ENCODE measurements at regions not wholly inside any gene's neighbourhood (a gene's known extent, or its start where the extent isn't known, plus 50 kb on each side); places are given as distances from the start of the nearest gene placed in this dataset.
A peak's percentile ranks its signal among the peaks of the same experiment; 100 is the strongest.
"Not testable (repeated sequence)": the region's sequence is repeated elsewhere in the genome, so short reads cannot be mapped to it uniquely, and the experiment has no call there.

GRCh38 chr6:102126488-102126887 is 733.0 kb downstream of the GRIK2 start:
- no peaks in the 10 kb centered on the region for H3K79me2 ChIP-seq (ENCODE audit: low read length)
- H3K27ac ChIP-seq (ENCODE audit: low read length) = no peak overlapping the region
- H3K4me1 ChIP-seq (ENCODE audit: low read length) = peaks cover 7% of the 10 kb centered on the region
- no peaks in the 10 kb centered on the region for H3K9me2 ChIP-seq (replicated peaks; ENCODE audit: insufficient read depth, low read length)
- no peak overlapping the region for H2AFZ ChIP-seq (ENCODE audit: low read length)
- no peaks in the 10 kb centered on the region for H4K20me1 ChIP-seq (ENCODE audit: insufficient read depth, low read depth, low read length)
- no peaks in the 10 kb centered on the region for H3K36me3 ChIP-seq (ENCODE audit: insufficient read depth, low read length)
- no peak overlapping the region for H3K9ac ChIP-seq (ENCODE audit: low read length)
- no peak overlapping the region for H3K4me2 ChIP-seq (ENCODE audit: low read depth, low read length, poor library complexity, severe bottlenecking)
- H3K27me3 ChIP-seq (ENCODE audit: low read length) = no peaks in the 10 kb centered on the region
- no peak overlapping the region for H3K4me3 ChIP-seq (ENCODE audit: low read length)
- H3K9me3 ChIP-seq (ENCODE audit: low read length) = peaks cover 3% of the 10 kb centered on the region; the same call in 1 of the 2 replicates
- DNase-seq = no peak

- H2AFZ ChIP-seq (ENCODE audit: low read length) = no peak overlapping the region
- no peak overlapping the region for H3K4me2 ChIP-seq (ENCODE audit: low read depth, low read length, poor library complexity, severe bottlenecking)
- no peaks in the 10 kb centered on the region for H3K27me3 ChIP-seq (ENCODE audit: low read length)
- H3K4me1 ChIP-seq (ENCODE audit: low read length) = no peaks in the 10 kb centered on the region
- no peaks in the 10 kb centered on the region for H3K9me2 ChIP-seq (replicated peaks; ENCODE audit: insufficient read depth, low read length)
- H4K20me1 ChIP-seq (ENCODE audit: insufficient read depth, low read depth, low read length) = no peaks in the 10 kb centered on the region
- no peaks in the 10 kb centered on the region for H3K79me2 ChIP-seq (ENCODE audit: low read length)
- H3K9ac ChIP-seq (ENCODE audit: low read length) = no peak overlapping the region
- DNase-seq = no peak
- H3K4me3 ChIP-seq (ENCODE audit: low read length) = no peak overlapping the region
- H3K36me3 ChIP-seq (ENCODE audit: insufficient read depth, low read length) = no peaks in the 10 kb centered on the region
- H3K9me3 ChIP-seq (ENCODE audit: low read length) = peaks cover 3% of the 10 kb centered on the region; the same call in 1 of the 2 replicates
- no peak overlapping the region for H3K27ac ChIP-seq (ENCODE audit: low read length)
Observed at GRCh38 chr6:102127253-102127652, 733.7 kb downstream of the GRIK2 start.

GRCh38 chr6:102137859-102138258 is 744.4 kb downstream of the GRIK2 start:
- Histone ChIP-seq H3K79me2 (ENCODE audit: low read length) (no peaks in the 10 kb centered on the region), H2AFZ (ENCODE audit: low read length) (no peak overlapping the region), H3K36me3 (ENCODE audit: insufficient read depth, low read length) (no peaks in the 10 kb centered on the region), H3K27ac (ENCODE audit: low read length) (no peak overlapping the region), H3K9me2 (replicated peaks; ENCODE audit: insufficient read depth, low read length) (no peaks in the 10 kb centered on the region), H3K27me3 (ENCODE audit: low read length) (no peaks in the 10 kb centered on the region), H4K20me1 (ENCODE audit: insufficient read depth, low read depth, low read length) (no peaks in the 10 kb centered on the region), H3K9me3 (ENCODE audit: low read length) (no peaks in the 10 kb centered on the region), H3K9ac (ENCODE audit: low read length) (no peak overlapping the region), H3K4me2 (ENCODE audit: low read depth, low read length, poor library complexity, severe bottlenecking) (no peak overlapping the region), H3K4me3 (ENCODE audit: low read length) (no peak overlapping the region), H3K4me1 (ENCODE audit: low read length) (no peaks in the 10 kb centered on the region)
- no peak for DNase-seq

- H3K27ac ChIP-seq (ENCODE audit: low read length) = no peak overlapping the region
- H2AFZ ChIP-seq (ENCODE audit: low read length) = no peak overlapping the region
- H3K4me3 ChIP-seq (ENCODE audit: low read length) = no peak overlapping the region
- H3K9me3 ChIP-seq (ENCODE audit: low read length) = peaks cover 3% of the 10 kb centered on the region; the same call in 1 of the 2 replicates
- no peak overlapping the region for H3K4me2 ChIP-seq (ENCODE audit: low read depth, low read length, poor library complexity, severe bottlenecking)
- H3K9ac ChIP-seq (ENCODE audit: low read length) = no peak overlapping the region
- H3K79me2 ChIP-seq (ENCODE audit: low read length) = no peaks in the 10 kb centered on the region
- H3K36me3 ChIP-seq (ENCODE audit: insufficient read depth, low read length) = no peaks in the 10 kb centered on the region
- no peak for DNase-seq
- H4K20me1 ChIP-seq (ENCODE audit: insufficient read depth, low read depth, low read length) = no peaks in the 10 kb centered on the region
- H3K9me2 ChIP-seq (replicated peaks; ENCODE audit: insufficient read depth, low read length) = no peaks in the 10 kb centered on the region
- H3K27me3 ChIP-seq (ENCODE audit: low read length) = no peaks in the 10 kb centered on the region
- H3K4me1 ChIP-seq (ENCODE audit: low read length) = peaks cover 8% of the 10 kb centered on the region
Observed at GRCh38 chr6:102149191-102149590, 755.7 kb downstream of the GRIK2 start.

- no peak overlapping the region for H3K4me3 ChIP-seq (ENCODE audit: low read length)
- no peaks in the 10 kb centered on the region for H3K79me2 ChIP-seq (ENCODE audit: low read length)
- H3K27ac ChIP-seq (ENCODE audit: low read length) = no peak overlapping the region
- no peaks in the 10 kb centered on the region for H3K27me3 ChIP-seq (ENCODE audit: low read length)
- 0 out of 2 replicates have a peak overlapping the region, but pooled peaks have one; percentile 7 for H2AFZ ChIP-seq (ENCODE audit: low read length)
- no peak for DNase-seq
- H3K9me3 ChIP-seq (ENCODE audit: low read length) = peaks cover 7% of the 10 kb centered on the region; the same call in 1 of the 2 replicates
- H4K20me1 ChIP-seq (ENCODE audit: insufficient read depth, low read depth, low read length) = no peaks in the 10 kb centered on the region
- H3K4me1 ChIP-seq (ENCODE audit: low read length) = peaks cover 8% of the 10 kb centered on the region
- H3K4me2 ChIP-seq (ENCODE audit: low read depth, low read length, poor library complexity, severe bottlenecking) = no peak overlapping the region
- H3K36me3 ChIP-seq (ENCODE audit: insufficient read depth, low read length) = no peaks in the 10 kb centered on the region
- H3K9me2 ChIP-seq (replicated peaks; ENCODE audit: insufficient read depth, low read length) = no peaks in the 10 kb centered on the region
- H3K9ac ChIP-seq (ENCODE audit: low read length) = no peak overlapping the region
Observed at GRCh38 chr6:102150549-102150948, 757.0 kb downstream of the GRIK2 start.

GRCh38 chr6:102154176-102154575 is 760.7 kb downstream of the GRIK2 start:
- H3K36me3 ChIP-seq (ENCODE audit: insufficient read depth, low read length) = no peaks in the 10 kb centered on the region
- 0 out of 2 replicates have a peak, but pooled peaks cover 4% of the 10 kb centered on the region for H3K9me3 ChIP-seq (ENCODE audit: low read length)
- H3K79me2 ChIP-seq (ENCODE audit: low read length) = no peaks in the 10 kb centered on the region
- H3K4me2 ChIP-seq (ENCODE audit: low read depth, low read length, poor library complexity, severe bottlenecking) = no peak overlapping the region
- H3K9me2 ChIP-seq (replicated peaks; ENCODE audit: insufficient read depth, low read length) = no peaks in the 10 kb centered on the region
- H2AFZ ChIP-seq (ENCODE audit: low read length) = no peak overlapping the region
- H3K4me1 ChIP-seq (ENCODE audit: low read length) = no peaks in the 10 kb centered on the region
- H3K4me3 ChIP-seq (ENCODE audit: low read length) = no peak overlapping the region
- H3K9ac ChIP-seq (ENCODE audit: low read length) = no peak overlapping the region
- H3K27ac ChIP-seq (ENCODE audit: low read length) = no peak overlapping the region
- no peak for DNase-seq
- H4K20me1 ChIP-seq (ENCODE audit: insufficient read depth, low read depth, low read length) = no peaks in the 10 kb centered on the region
- H3K27me3 ChIP-seq (ENCODE audit: low read length) = no peaks in the 10 kb centered on the region

GRCh38 chr6:102154874-102155273 is 761.4 kb downstream of the GRIK2 start:
- no peaks in the 10 kb centered on the region for H3K9me2 ChIP-seq (replicated peaks; ENCODE audit: insufficient read depth, low read length)
- H2AFZ ChIP-seq (ENCODE audit: low read length) = no peak overlapping the region
- no peak overlapping the region for H3K27ac ChIP-seq (ENCODE audit: low read length)
- no peaks in the 10 kb centered on the region for H3K4me1 ChIP-seq (ENCODE audit: low read length)
- H3K9ac ChIP-seq (ENCODE audit: low read length) = no peak overlapping the region
- 0 out of 2 replicates have a peak, but pooled peaks cover 4% of the 10 kb centered on the region for H3K9me3 ChIP-seq (ENCODE audit: low read length)
- H3K36me3 ChIP-seq (ENCODE audit: insufficient read depth, low read length) = no peaks in the 10 kb centered on the region
- no peak for DNase-seq
- no peaks in the 10 kb centered on the region for H4K20me1 ChIP-seq (ENCODE audit: insufficient read depth, low read depth, low read length)
- H3K4me2 ChIP-seq (ENCODE audit: low read depth, low read length, poor library complexity, severe bottlenecking) = no peak overlapping the region
- H3K4me3 ChIP-seq (ENCODE audit: low read length) = no peak overlapping the region
- no peaks in the 10 kb centered on the region for H3K27me3 ChIP-seq (ENCODE audit: low read length)
- no peaks in the 10 kb centered on the region for H3K79me2 ChIP-seq (ENCODE audit: low read length)

GRCh38 chr6:102169802-102170201 is 776.3 kb downstream of the GRIK2 start:
- not testable (repeated sequence) for H3K9ac ChIP-seq (ENCODE audit: low read length); H3K27me3 ChIP-seq (ENCODE audit: low read length); DNase-seq; H3K4me1 ChIP-seq (ENCODE audit: low read length); H3K27ac ChIP-seq (ENCODE audit: low read length); H2AFZ ChIP-seq (ENCODE audit: low read length); H3K9me2 ChIP-seq (replicated peaks; ENCODE audit: insufficient read depth, low read length); H3K4me2 ChIP-seq (ENCODE audit: low read depth, low read length, poor library complexity, severe bottlenecking); H3K4me3 ChIP-seq (ENCODE audit: low read length); H4K20me1 ChIP-seq (ENCODE audit: insufficient read depth, low read depth, low read length); H3K79me2 ChIP-seq (ENCODE audit: low read length); H3K36me3 ChIP-seq (ENCODE audit: insufficient read depth, low read length)
- peaks cover 10% of the 10 kb centered on the region; the same call in 1 of the 2 replicates for H3K9me3 ChIP-seq (ENCODE audit: low read length)

GRCh38 chr6:102187186-102187585 is 793.7 kb downstream of the GRIK2 start:
- Histone ChIP-seq H3K9ac (ENCODE audit: low read length) (no peak overlapping the region), H3K9me2 (replicated peaks; ENCODE audit: insufficient read depth, low read length) (no peaks in the 10 kb centered on the region), H3K79me2 (ENCODE audit: low read length) (no peaks in the 10 kb centered on the region), H3K27me3 (ENCODE audit: low read length) (no peaks in the 10 kb centered on the region), H3K4me1 (ENCODE audit: low read length) (no peaks in the 10 kb centered on the region), H3K36me3 (ENCODE audit: insufficient read depth, low read length) (0 out of 2 replicates have a peak, but pooled peaks cover 3% of the 10 kb centered on the region), H4K20me1 (ENCODE audit: insufficient read depth, low read depth, low read length) (no peaks in the 10 kb centered on the region), H3K27ac (ENCODE audit: low read length) (no peak overlapping the region), H3K4me2 (ENCODE audit: low read depth, low read length, poor library complexity, severe bottlenecking) (no peak overlapping the region), H3K9me3 (ENCODE audit: low read length) (peaks cover 12% of the 10 kb centered on the region; the same call in 1 of the 2 replicates), H3K4me3 (ENCODE audit: low read length) (no peak overlapping the region), H2AFZ (ENCODE audit: low read length) (0 out of 2 replicates have a peak overlapping the region, but pooled peaks have one; percentile 24)
- no peak for DNase-seq
